GM21423 (cell line): ENCODE measurements at regions not wholly inside any gene's neighbourhood (a gene's known extent, or its start where the extent isn't known, plus 50 kb on each side); places are given as distances from the start of the nearest gene placed in this dataset.
"Not testable (repeated sequence)": the region's sequence is repeated elsewhere in the genome, so short reads cannot be mapped to it uniquely, and the experiment has no call there.

Experiments
- ATAC-seq: cut with Tn5 transposase; IDR thresholded peaks from one replicate; pipeline ENCODE4 v1.9.1; 2021; ENCODE audit warnings: mild to moderate bottlenecking, moderate library complexity; ENCODE audit not compliant: unreplicated experiment

- no peak for ATAC-seq
These were observed 55.5 kb upstream of the PIK3C3 start for GRCh38 chr18:41899535-41899934.

DNA sequence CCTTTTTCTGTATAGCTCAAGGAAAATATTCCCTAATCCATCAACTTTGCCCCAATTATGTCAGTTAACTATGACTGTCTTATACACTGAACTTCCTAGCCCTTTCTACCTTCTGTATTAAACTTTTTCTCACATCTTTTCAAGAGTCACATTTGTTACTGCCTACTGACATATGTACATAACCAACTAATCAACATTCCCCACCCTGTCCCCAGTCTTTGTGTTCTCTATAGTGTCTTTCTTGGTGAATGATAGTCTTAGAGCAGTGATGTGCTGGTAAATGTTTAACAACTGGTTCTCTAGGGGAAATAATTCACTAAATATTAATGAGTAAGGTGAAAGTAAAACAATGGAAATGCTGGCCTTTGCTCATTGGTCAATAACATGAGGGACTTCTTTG, 61.6 kb upstream of the PIK3C3 start:
- no peak for ATAC-seq

DNA sequence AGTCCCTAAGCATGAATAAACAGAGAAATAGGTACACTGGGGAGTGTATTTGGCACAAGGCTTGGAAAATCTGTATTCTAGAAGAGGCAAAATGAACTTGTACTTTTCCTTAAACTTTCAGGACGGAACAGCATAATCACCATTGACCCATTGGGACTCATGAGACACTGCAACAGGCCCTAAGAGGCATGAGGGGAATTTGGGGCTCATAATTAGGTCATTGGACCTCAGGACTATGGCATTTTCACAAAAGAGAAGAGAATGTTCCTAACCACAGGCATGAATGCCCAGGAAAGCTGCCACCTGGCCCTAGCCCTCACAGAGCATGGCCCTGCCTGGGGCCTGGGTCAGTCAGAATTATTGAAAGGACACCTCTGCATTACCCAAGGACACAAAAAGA, 67.9 kb upstream of the PIK3C3 start:
- ATAC-seq = no peak

DNA sequence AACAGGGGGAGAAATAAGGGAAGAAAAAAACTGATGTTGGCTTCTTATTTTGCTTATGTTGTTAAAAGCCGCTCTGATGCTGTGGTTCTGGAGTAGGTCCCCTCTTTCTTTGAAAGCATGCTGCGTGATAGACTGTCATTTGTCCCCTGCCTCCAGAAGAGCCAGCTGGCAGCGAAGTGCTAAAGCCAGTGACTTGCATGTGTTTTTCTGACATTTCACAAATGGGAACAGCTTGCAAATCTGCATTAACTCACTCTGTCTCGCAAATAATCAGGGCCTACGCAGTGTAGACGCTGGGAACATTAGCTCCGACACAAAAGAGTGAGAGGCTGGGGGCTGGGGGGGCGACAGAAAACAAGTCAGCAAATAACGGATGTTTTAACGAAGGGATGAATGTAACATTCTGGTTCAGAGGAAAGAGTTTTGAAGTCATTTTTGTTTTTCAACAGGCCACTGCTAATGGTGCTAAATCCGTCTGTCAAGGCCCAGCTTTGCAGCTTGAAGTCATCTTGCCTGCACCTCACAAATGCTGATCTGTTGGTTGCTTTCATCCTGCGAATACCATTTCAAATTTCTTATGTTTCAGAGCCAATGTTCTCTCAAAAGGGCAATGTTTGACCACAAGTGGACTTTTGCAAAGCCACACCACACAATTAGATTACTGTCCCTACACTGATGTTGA, 68.8 kb upstream of the PIK3C3 start:
- ATAC-seq = no peak

DNA sequence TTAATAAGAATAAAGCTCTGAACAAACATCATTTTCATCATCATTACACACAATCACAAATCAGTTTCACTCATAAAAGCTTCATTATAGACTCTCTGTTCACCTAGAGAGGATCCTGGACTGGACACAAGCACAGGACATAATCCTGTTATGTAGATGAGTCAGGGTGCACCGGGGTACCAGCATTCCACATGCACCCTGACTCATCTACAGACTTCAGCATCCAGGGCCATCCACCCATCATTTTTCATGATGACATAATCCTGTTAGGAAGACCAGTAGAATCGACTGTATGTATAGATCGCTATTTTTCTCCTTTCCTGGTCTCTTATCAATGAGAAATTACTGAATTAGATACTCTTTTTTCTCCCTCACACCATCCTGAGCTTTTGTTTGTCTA, 73.7 kb upstream of the PIK3C3 start:
- ATAC-seq = no peak

GRCh38 chr18:41879256-41879655, 75.8 kb upstream of the PIK3C3 start:
- no peak for ATAC-seq

GRCh38 chr18:41875094-41875780, 79.8 kb upstream of the PIK3C3 start:
- no peak for ATAC-seq

DNA sequence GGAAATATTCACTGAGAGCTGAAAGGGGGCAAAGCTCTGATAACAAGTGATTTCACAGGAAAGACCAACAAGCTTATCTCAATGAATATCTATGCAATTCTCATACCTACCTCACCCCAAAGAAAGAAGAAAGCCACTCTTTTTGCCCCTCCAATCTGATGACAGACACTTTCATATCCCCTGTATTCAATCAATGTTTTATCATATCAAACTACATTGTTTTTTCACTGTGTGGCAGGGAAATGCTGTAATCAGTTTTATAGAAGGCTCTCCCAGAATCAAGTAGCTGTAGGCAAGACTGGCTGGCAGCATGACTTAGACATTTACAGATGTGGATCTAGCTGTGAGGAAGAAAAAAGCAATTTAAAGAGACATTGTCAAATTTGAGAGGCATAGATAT, 81.3 kb upstream of the PIK3C3 start:
- no peak for ATAC-seq

GRCh38 chr18:41872206-41872605, 82.8 kb upstream of the PIK3C3 start:
- ATAC-seq = no peak

DNA sequence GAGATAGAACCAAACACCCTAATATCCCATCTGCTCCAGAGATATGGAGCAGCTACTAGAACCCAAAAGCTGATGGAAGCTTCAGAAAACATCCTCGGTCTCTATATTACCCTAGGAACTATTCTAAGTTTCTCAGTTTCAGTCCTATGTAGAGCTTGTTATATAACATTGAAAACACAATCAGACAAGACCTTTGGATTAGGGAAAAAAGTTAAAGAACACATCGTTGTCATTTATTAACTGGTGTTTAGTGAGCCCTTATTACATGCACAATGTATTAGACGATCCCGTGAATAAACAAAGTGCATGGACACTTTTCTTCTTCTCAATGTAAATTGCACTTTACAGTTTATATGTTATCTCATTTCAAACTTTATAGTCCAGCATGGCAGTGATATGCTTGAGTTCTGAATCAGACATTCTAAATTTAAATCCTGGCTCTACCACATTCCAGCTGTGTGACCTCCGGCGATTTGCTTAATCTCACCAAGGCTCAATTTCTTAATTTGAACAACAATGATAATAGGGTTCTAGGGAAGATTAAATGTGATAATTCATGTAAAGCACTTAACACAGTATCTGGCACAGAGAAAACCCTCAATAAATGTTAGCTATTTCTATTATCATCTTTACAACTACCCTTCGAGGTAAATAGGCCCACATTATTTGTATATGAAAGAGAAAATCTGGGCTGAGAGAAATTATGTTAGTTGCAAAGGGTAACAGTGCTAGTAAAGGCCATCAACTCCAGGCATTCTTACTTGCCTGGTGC, 83.6 kb upstream of the PIK3C3 start:
- ATAC-seq = no peak

GRCh38 chr18:41870817-41871216, 84.2 kb upstream of the PIK3C3 start:
- no peak for ATAC-seq

GRCh38 chr18:41870191-41870590, 84.8 kb upstream of the PIK3C3 start:
- no peak for ATAC-seq

DNA sequence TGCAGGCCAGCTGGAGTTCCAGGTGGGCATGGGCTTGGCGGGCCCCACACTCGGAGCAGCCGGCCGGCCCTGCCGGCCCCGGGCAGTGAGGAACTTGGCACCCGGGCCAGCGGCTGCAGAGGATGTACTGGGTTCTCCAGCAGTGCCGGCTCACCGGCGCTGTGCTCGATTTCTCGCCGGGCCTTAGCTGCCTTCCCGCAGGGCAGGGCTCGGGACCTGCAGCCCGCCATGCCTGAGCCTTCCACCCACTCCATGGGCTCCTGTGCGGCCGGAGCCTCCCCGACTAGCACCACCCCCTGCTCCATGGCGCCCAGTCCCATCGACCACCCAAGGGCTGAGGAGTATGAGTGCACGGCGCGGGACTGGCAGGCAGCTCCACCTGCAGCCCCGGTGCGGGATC, 89.2 kb upstream of the PIK3C3 start:
- ATAC-seq = not testable (repeated sequence)

DNA sequence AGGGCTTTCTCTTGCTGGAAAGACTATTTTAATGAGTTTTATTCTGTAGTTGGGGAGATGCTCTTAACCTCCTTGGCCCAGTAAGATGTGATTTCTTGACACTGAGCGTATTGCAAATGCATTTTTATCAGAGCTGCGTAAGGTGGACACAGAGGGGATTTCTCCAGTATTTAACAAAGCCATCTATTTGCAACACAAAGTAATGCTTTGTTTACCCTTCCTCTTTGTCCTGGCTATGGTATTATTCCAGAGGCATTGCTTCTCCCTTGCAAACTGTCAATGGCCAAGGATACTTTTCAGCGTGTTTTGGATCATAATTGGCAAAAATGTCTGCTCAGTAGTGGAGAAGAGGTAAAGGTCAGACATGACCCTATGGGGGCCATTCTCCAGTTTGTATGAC, 90.8 kb upstream of the PIK3C3 start:
- ATAC-seq = no peak

GRCh38 chr18:41862921-41863320, 92.1 kb upstream of the PIK3C3 start:
- ATAC-seq = no peak

DNA sequence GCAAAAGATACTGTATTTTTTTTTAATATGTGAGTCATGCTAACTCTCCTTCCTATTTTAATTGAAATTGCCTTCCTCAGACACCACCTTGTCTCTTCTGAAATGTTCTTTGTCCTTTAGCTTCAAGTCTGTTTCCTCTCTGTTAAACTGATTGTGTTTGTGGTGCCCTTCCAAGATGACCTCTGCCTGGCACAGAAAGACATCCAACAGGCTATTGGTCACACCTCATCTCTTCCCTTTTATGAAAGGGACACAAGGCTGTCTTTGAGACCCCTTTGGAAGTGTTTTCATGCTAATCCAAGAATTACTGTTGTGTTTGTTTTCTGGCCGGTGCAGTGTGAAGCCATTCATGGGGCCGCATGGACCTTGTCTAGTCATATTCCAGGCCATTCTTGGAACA, 94.0 kb upstream of the PIK3C3 start:
- no peak for ATAC-seq

DNA sequence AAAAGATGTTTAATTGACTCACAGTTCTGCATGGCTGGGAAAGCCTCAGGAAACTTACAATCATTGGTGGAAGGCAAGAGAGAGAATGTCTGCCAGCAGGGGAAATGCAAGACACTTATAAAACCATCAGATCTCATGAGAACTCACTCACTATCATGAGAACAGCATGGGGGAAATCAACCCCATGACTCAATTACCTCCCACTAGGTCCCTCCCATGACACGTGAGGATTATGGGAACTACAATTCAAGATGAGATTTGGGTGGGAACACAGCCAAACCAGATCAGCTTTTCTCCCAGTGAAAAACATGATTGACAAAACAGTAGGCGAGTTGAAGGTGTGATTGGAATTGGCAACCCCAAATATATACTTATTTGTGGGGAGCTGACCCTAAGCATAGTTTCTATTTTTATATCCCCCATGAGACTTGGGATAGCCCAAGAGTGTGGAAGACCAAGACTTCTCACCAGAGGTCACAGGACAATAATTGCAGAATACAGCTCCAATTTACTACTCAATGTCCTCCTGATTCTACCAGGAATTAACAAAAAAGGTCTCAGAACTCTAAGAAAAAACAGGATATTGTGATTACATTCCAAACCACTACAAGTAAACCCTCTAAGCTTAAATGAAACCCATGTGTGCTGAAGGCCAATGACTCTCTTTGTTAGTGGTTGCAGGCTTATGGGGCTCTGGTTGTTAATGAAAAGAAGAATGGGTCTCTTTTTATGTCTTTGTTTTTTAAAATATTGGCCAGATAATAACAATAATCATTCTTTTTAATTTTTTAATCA, 96.1 kb upstream of the PIK3C3 start:
- no peak for ATAC-seq

DNA sequence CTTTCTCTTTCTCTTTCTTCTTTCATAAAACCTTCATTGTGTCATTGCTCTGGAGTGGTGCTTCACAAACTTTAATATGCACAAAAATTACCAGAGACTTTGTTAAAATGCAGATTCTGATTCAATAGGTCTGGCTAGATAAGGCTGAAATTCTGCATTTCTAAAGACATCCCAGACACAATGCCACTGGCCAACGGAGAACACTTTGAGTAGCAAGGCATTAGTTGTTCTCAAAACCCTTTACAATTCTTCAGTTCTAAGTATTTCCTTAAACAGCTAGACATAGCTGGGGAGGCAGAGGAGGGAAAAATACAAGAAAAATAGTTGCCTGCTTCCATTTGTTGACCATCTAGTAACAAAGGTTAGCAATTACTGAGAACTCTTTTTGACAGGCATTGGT, 101.8 kb upstream of the PIK3C3 start:
- no peak for ATAC-seq

- no peak for ATAC-seq
These were observed 104.3 kb upstream of the PIK3C3 start for GRCh38 chr18:41850781-41851180.

GRCh38 chr18:41849632-41850031, 105.4 kb upstream of the PIK3C3 start:
- no peak for ATAC-seq

DNA sequence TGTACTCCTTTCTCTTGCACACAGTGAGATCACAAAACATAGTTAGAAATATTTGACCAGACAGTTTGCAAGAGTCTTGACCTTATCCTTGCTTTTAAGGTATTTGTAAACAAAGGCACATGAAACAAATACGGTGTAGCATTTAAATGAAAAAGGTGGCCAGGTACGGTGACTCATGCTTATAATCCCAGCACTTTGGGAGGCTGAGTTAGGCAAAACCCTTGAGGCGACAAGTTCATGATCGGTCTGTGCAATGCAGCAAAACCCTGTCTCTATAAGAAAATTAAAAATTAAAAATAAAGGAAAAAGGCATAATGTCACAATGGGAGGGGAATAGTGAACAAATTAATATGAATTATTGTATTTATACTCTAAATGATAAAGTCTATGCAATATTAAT, 109.5 kb upstream of the PIK3C3 start:
- no peak for ATAC-seq
